HUES64 (cell line): ENCODE measurements at regions not wholly inside any gene's neighbourhood (a gene's known extent, or its start where the extent isn't known, plus 50 kb on each side); places are given as distances from the start of the nearest gene placed in this dataset.
"Not testable (repeated sequence)": the region's sequence is repeated elsewhere in the genome, so short reads cannot be mapped to it uniquely, and the experiment has no call there.

ENCODE experiments used
- H3K27ac ChIP-seq: 2 replicates; pipeline ENCODE4 v1.7.0; 2013; ENCODE audit warnings: low read depth, low read length, inconsistent platforms
- H3K27me3 ChIP-seq: 2 replicates; pipeline ENCODE4 v1.6.1; 2013; ENCODE audit warnings: mild to moderate bottlenecking, low read length; ENCODE audit not compliant: insufficient read depth
- H3K36me3 ChIP-seq: 2 replicates; pipeline ENCODE4 v1.6.1; 2013; ENCODE audit warnings: mild to moderate bottlenecking, low read length; ENCODE audit not compliant: insufficient read depth
- H3K4me1 ChIP-seq: 2 replicates; pipeline ENCODE4 v1.6.1; 2013; ENCODE audit warnings: mild to moderate bottlenecking, low read length, moderate library complexity; ENCODE audit not compliant: insufficient read depth
- H3K4me3 ChIP-seq: 2 replicates; pipeline ENCODE4 v1.5.1; 2013; ENCODE audit warnings: mild to moderate bottlenecking, low read length, moderate library complexity
- H3K9ac ChIP-seq: 2 replicates; pipeline ENCODE4 v1.6.1; 2013; ENCODE audit warnings: mild to moderate bottlenecking, low read depth, low read length
- H3K9me3 ChIP-seq: 2 replicates; pipeline ENCODE4 v1.6.1; 2013; ENCODE audit warnings: low read depth, low read length; ENCODE audit not compliant: insufficient read depth
- WGBS: fragments of 150-250, 120-280 bp; methylation state at CpG from one replicate; pipeline ENCODE4 v1.1.7; 2013; ENCODE audit warnings: missing lambda C conversion rate; 5-methylcytosine and 5-hydroxymethylcytosine counted together

DNA sequence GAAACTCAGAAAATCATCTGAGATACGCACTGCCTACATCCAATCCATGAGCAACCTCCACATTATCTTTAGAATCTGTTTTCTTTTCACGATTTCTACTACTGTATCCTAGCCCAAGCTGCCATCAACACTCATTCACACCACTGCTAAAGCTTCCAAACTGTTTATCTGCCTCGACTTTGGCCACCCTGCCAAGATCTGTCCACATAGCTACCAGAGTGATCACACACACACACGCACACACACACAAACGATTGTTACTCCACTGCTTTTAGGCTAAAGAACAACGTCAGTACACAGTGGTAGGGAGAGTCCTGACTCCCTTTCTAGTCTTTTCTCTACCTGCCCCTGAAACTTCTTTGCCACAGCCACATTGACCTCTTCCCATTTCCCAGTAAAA, 142.0 kb downstream of the CCDC71L start:
- H3K4me1 ChIP-seq: no peaks in the 10 kb centered on the region
- no peaks in the 10 kb centered on the region for H3K9me3 ChIP-seq
- WGBS: 93% methylated on average over 6 of the region's 6 CpGs
- H3K9ac ChIP-seq: no peak overlapping the region
- H3K4me3 ChIP-seq: no peak overlapping the region
- H3K27me3 ChIP-seq: no peaks in the 10 kb centered on the region
- no peak overlapping the region for H3K27ac ChIP-seq
- no peaks in the 10 kb centered on the region for H3K36me3 ChIP-seq

DNA sequence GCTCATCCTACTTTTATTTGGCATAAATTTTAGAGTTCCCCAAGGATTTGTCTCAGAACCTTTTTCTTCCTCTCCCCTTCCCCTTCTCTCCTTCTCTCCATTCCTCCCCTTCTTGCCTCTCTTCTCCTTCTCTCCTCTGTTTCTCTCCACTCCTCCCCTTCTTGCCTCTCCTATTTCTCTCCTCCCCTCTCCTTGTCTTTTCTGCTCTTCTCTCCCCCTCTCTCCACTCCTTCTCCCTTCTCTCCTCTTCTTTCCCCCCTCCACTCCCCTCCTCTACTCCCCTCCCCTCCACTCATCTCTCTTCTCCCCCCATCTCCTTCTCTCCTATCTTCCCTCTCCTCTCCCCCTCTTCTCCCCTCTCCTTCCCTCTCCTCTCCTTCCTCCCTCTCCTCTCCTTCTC, 142.7 kb downstream of the CCDC71L start:
- Histone ChIP-seq H3K9me3 (no peaks in the 10 kb centered on the region), H3K9ac (no peak overlapping the region), H3K4me3 (no peak overlapping the region), H3K27me3 (no peaks in the 10 kb centered on the region), H3K27ac (no peak overlapping the region), H3K36me3 (no peaks in the 10 kb centered on the region), H3K4me1 (no peaks in the 10 kb centered on the region)

DNA sequence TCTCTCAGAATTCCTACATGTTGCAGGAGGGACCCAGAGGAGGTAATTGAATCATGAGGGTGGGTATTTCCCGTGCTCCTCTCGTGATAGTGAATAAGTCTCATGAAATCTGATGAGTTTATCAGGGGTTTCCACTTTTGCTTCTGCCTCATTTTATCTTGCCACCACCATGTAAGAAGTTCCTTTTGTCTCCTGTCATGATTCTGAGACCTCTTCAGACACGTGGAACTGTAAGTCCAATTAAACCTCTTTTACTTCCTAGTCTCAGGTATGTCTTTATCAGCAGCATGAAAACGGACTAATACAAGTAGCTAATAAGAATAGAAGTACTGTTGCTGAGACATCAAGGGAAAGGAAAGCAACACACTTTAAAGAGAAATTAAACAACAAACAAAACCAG, 143.4 kb downstream of the CCDC71L start:
- H3K9ac ChIP-seq: no peak overlapping the region
- WGBS: 89% methylated on average over 4 of the region's 4 CpGs
- no peak overlapping the region for H3K4me3 ChIP-seq
- H3K27ac ChIP-seq: no peak overlapping the region
- H3K36me3 ChIP-seq: no peaks in the 10 kb centered on the region
- H3K27me3 ChIP-seq: no peaks in the 10 kb centered on the region
- no peaks in the 10 kb centered on the region for H3K9me3 ChIP-seq
- H3K4me1 ChIP-seq: no peaks in the 10 kb centered on the region

DNA sequence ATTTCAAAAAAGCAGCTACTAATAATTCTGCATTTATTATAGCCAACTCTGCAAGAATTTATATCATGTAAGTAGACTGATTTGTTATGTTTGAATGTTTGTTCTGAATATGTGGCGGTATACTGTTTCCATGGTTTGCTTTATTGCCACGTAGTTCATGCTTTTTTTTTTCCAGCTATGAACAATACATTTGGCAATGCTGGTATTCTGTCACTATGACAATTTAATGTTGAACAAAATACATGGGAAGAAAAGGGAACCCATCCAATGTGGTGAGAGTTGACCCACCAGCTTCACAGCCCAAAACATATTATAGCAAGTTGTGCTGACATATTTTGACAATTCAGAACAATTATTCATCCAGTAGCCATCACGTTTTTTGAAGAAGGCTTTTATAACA, 145.6 kb downstream of the CCDC71L start:
- H3K9me3 ChIP-seq: no peaks in the 10 kb centered on the region
- no peak overlapping the region for H3K9ac ChIP-seq
- no peaks in the 10 kb centered on the region for H3K36me3 ChIP-seq
- H3K4me3 ChIP-seq: no peak overlapping the region
- WGBS: 77% methylated on average over 3 of the region's 3 CpGs
- no peak overlapping the region for H3K27ac ChIP-seq
- no peaks in the 10 kb centered on the region for H3K27me3 ChIP-seq
- H3K4me1 ChIP-seq: no peaks in the 10 kb centered on the region

DNA sequence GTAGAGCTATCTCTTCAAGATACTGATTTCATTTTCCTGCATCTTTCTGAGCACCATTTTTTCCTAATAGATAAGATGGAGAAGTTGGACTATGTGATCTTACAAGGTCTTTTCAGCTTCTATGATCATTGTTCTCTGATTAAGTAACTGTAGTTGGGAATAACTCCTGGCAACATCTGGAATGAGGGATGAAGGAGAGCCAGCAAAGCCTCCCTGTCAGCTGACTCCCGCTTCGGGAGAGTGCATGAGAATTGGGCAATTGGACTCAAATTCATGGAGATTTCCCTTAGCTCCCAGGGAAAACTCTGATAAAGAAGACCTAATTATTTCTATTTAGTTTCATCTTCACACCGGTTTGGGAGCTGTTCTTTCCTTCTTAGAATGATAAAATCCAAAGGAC, 146.1 kb downstream of the CCDC71L start:
- Histone ChIP-seq H3K27me3 (no peaks in the 10 kb centered on the region), H3K9me3 (no peaks in the 10 kb centered on the region), H3K9ac (no peak overlapping the region), H3K4me3 (no peak overlapping the region), H3K36me3 (no peaks in the 10 kb centered on the region), H3K27ac (no peak overlapping the region), H3K4me1 (no peaks in the 10 kb centered on the region)
- 83% methylated on average over 3 of the region's 3 CpGs for WGBS

DNA sequence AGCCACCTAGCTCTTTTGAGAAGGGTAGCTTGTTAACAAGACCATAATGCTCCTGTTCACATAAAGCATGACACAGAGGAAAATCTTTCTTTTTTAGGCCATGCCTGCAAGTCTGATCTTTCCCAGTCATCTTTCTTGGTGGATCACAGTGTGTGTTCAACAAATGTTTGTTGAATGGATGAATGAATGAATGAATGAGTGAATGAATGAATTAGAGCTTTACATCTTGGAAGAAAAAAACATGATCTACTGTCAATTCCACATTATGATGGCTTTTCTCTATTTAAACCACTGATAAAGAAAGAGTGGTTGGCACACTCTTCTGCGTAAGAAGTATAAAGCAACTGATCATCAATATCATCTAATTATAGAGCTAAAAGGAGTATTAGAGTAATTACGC, 148.7 kb downstream of the CCDC71L start:
- no peaks in the 10 kb centered on the region for H3K9me3 ChIP-seq
- no peak overlapping the region for H3K9ac ChIP-seq
- no peaks in the 10 kb centered on the region for H3K27me3 ChIP-seq
- no peak overlapping the region for H3K4me3 ChIP-seq
- WGBS: no CpG with 5 or more reads among the region's 2 CpGs
- no peaks in the 10 kb centered on the region for H3K36me3 ChIP-seq
- H3K4me1 ChIP-seq: no peaks in the 10 kb centered on the region
- H3K27ac ChIP-seq: no peak overlapping the region

DNA sequence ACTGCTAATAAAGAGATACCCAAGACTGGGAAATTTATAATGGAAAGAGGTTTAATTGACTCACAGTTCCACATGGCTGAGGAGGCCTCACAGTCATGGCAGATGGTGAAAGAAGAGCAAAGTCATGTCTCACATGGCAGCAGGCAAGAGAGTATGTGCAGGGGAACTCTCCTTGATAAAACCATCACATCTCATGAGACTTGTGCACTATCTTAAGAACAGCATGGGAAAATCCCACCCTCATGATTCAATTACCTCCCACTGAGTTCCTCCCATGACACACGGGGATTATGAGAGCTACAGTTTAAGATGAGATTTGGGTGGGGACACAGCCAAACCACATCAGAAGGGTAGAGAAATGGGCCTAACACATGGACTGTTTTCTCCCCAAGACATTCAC, 156.3 kb downstream of the CCDC71L start:
- Histone ChIP-seq H3K4me3 (no peak overlapping the region), H3K9ac (no peak overlapping the region), H3K27ac (no peak overlapping the region), H3K9me3 (no peaks in the 10 kb centered on the region), H3K36me3 (no peaks in the 10 kb centered on the region), H3K27me3 (no peaks in the 10 kb centered on the region), H3K4me1 (no peaks in the 10 kb centered on the region)
- WGBS: 100% methylated on average over 1 of the region's 1 CpG

DNA sequence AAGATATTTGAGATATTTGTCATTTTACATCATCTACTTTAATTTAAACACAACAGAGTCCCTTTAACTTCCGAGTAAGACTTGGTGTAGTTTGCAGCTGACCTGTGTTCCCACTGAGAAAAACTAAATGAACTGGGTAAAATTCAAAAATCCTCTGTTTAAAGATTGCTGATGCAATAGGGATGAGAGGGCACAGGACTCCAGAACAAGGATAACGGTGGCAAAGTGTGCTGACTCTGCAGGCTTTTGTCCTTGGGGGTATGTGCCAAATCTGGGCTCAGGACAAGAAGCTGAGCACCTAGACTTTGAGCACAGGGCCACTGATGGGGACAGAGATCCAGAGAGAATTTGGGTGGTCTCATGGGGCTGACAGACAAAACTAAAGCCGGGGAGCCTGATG, 156.8 kb downstream of the CCDC71L start:
- Histone ChIP-seq H3K36me3 (no peaks in the 10 kb centered on the region), H3K4me1 (no peaks in the 10 kb centered on the region), H3K4me3 (no peak overlapping the region), H3K9ac (no peak overlapping the region), H3K27ac (no peak overlapping the region), H3K27me3 (no peaks in the 10 kb centered on the region), H3K9me3 (no peaks in the 10 kb centered on the region)
- 90% methylated on average over 3 of the region's 3 CpGs for WGBS

DNA sequence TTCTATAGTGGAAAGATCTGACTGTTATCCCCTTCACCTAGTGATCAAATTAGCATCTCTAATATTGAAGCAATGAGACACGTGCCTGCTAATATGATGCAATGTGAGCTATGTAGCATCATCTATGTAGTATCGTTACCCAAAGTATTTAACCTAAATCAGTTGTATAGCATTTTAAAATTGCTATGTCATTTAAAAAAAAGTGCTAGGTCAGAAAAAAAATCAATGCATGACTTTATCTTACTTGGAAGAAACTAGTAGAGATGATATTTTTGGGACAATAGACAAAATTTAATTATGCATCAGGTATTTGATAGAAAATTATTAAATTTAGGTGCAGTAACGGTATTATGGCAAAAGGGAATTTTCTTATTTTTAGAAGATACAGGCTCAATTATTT, 157.3 kb downstream of the CCDC71L start:
- Histone ChIP-seq H3K4me3 (no peak overlapping the region), H3K9me3 (no peaks in the 10 kb centered on the region), H3K36me3 (no peaks in the 10 kb centered on the region), H3K9ac (no peak overlapping the region), H3K27me3 (no peaks in the 10 kb centered on the region), H3K27ac (no peak overlapping the region), H3K4me1 (no peaks in the 10 kb centered on the region)
- 98% methylated on average over 3 of the region's 3 CpGs for WGBS

DNA sequence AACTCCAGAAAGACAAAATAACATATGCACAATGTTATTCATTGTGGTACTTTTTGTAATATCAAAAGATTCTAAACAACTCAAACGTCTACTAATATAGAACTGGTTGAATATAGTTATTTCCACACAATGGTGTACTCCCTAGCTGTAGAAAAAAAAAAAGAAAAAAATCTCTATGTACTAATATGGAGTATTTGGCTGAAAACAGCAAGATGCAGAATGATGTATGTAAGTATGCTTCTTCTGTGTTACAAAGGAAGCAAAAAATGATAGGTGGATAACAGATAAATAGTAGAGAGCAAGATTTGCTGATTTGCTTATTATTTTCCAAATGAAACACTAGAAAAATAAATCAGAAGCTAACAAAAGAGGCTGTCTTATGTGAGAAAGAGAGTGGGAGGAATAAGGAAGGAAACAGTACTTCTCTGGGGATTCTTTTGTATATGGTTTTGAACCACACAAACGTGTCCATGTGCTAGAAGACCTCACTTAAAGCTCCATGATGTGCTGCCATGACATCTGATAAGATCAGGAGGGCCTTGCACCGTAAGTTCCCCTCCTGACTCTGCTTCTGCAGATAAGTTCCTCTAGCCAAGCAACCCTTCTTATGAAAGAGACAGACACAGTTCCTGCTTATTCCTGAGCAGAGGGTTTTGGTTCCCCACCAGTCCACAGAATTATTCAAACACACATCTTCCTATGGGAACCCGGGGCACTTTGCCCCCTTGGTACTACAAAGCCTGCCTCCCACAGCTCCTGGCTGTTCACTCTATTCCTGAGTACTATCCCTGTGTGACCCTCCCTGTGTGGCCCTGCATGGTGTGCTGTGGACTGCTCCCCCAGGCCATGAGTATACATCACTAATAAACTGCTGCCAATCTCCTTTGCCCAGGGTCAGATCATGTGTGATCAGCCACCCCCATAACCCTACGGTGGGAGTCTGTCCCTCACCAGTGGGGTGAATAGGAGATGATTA, 159.1 kb downstream of the CCDC71L start:
- H3K27ac ChIP-seq: no peak overlapping the region
- 90% methylated on average over 3 of the region's 5 CpGs for WGBS
- no peaks in the 10 kb centered on the region for H3K4me1 ChIP-seq
- H3K36me3 ChIP-seq: no peaks in the 10 kb centered on the region
- no peaks in the 10 kb centered on the region for H3K27me3 ChIP-seq
- H3K4me3 ChIP-seq: no peak overlapping the region
- H3K9ac ChIP-seq: no peak overlapping the region
- no peaks in the 10 kb centered on the region for H3K9me3 ChIP-seq

DNA sequence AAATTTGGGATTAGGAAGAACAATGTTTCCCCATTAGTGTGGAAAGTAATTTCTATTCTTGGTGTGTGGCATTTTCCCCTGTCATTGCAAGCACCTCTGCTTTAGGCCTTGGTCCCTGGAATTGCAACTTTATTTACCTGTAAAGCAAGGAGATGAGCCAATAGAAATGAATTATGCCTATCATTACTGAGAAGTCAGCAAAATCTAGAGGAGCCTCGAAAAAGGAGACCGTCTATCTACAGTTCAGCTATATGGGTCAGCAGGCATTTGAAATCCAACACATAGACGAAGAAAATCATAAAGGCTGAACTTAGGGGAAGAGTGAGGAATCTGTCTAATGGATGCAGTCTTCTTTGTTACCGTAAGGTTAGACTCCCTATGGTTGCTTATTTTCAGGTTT, 161.1 kb downstream of the CCDC71L start:
- Histone ChIP-seq H3K27me3 (no peaks in the 10 kb centered on the region), H3K4me1 (no peaks in the 10 kb centered on the region), H3K9me3 (no peaks in the 10 kb centered on the region), H3K9ac (no peak overlapping the region), H3K27ac (no peak overlapping the region), H3K4me3 (no peak overlapping the region), H3K36me3 (no peaks in the 10 kb centered on the region)
- WGBS: 94% methylated on average over 4 of the region's 4 CpGs

DNA sequence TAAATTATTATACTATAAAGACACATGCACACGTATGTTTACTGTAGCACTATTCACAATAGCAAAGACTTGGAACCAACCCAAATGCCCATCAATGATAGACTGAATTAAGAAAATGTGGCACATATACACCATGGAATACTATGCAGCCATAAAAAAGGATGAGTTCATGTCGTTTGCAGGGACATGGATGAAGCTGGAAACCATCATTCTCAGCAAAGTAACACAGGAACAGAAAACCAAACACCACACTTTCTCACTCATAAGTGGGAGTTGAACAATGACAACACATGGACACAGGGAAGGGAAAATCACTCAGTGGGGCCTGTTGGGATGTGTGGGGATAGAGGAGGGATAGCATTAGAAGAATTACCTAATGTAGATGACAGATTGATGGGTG, 163.0 kb downstream of the CCDC71L start:
- not testable (repeated sequence) for H3K27me3 ChIP-seq, H3K9ac ChIP-seq, H3K9me3 ChIP-seq, H3K4me3 ChIP-seq, H3K36me3 ChIP-seq, H3K4me1 ChIP-seq, H3K27ac ChIP-seq
- no CpG with 5 or more reads among the region's 2 CpGs for WGBS
